ENCODE measurements at regions not wholly inside any gene's neighbourhood (a gene's known extent, or its start where the extent isn't known, plus 50 kb on each side); places are given as distances from the start of the nearest gene placed in this dataset.

DNA sequence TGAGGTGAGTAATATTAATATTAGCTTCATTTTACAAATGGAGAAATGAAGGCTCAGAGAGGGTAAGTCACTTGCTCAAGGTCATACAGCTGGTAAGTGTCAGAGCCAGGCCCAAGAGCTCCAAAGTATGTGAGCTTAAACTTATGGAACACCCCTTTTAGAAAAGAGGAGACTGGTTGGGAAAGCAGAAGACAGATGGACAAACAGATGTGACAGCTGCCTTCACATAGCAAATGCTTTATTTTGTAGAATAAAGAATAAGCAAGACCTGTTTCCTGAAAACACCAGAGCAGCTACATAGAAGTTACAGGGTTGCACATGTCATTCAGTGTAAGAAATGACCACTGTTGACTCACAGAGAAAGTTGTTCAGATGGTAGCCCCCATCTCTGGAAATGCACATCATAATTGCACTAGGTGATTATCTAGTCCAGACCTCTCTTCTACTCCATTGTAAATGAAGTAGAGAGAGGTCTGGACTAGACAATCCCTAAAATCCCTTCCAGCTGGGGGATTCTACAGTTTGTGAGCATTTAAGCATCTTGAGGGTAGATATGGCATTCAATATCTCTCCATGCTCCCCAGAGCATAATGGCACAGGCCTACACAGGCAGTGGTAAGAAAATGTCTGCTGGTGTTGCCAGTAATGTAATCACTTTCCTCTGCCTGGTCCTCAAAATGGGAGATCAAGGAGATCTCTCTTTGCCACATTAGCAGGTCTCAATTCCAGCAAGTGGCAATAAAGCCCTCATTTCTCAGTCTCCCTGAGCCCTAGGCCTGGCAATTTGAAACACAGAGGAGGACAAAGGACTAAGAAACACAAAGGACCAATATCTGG, 188.2 kb upstream of the FGGY start:
- no peak overlapping the region for H4K8ac ChIP-seq (ENCODE audit: extremely low read depth, insufficient read depth, low read length)
- no peaks in the 10 kb centered on the region; the same call in 1 of the 2 replicates for H3K23me2 ChIP-seq (ENCODE audit: low read depth, low read length)
- H2AK5ac ChIP-seq (ENCODE audit: low read depth, low read length) = no peak overlapping the region; the same call in 1 of the 2 replicates
- no peak overlapping the region for H3K4me3 ChIP-seq (ENCODE audit: extremely low read depth in 1 of 4, insufficient read depth in 2 of 4, low read depth in 3 of 4, low read length in 4 of 4)
- ChIA-PET POLR2A (ENCODE audit: partially characterized antibody) (interaction anchor here (1.2 kb wide), 1 partner anchor 31 kb away, joined by 3 read pairs; no protein-coding TSS in a partner anchor), CTCF (ENCODE audit: partially characterized antibody) (interaction anchor here (0.6 to 3.1 kb wide), 6 partner anchors 11 to 391 kb away, joined by 3 to 8 read pairs (median 3); no protein-coding TSS in a partner anchor)
- H3K79me1 ChIP-seq (ENCODE audit: low read depth, low read length) = no peaks in the 10 kb centered on the region
- DNase-seq (ENCODE audit: low read depth in 1 of 2, low spot score in 2 of 2) (no peak), FAIRE-seq (no peak)
- no peak overlapping the region for H3K27ac ChIP-seq (ENCODE audit: low read depth, low read length)
- peak overlapping the region; percentile 37 for H2BK120ac ChIP-seq (replicated peaks; ENCODE audit: low read depth, low read length)
- no peaks in the 10 kb centered on the region for H3K79me2 ChIP-seq (ENCODE audit: control insufficient read depth in 1 of 2, insufficient read depth in 2 of 2, low read length in 2 of 2)
- H2BK15ac ChIP-seq (ENCODE audit: low read length) = 0 out of 2 replicates have a peak overlapping the region, but pooled peaks have one; percentile 5
- peak overlapping the region; percentile 61; the same call in 1 of the 2 replicates for H2BK12ac ChIP-seq (ENCODE audit: low read depth, low read length)
- peak overlapping the region; percentile 45; the same call in 1 of the 2 replicates for H2BK5ac ChIP-seq (ENCODE audit: low read depth, low read length)
- H3K4me2 ChIP-seq (ENCODE audit: insufficient read depth in 1 of 2, low read depth in 2 of 2, low read length in 2 of 2) = no peak overlapping the region
- no peak overlapping the region for H3K18ac ChIP-seq (ENCODE audit: extremely low read depth, low read length)
- H3K56ac ChIP-seq (replicated peaks; ENCODE audit: insufficient read length, low read depth, low read length) = no peak overlapping the region
- H4K5ac ChIP-seq (ENCODE audit: insufficient read length, low read depth, low read length) = no peak overlapping the region
- TF ChIP-seq TBP (IDR thresholded peaks at IDR 0.05; ENCODE audit: low read depth, low read length) (no peak), GTF2F1 (IDR thresholded peaks at IDR 0.05; ENCODE audit: borderline replicate concordance, low read depth, low read length) (no peak), SP1 (IDR thresholded peaks at IDR 0.05; ENCODE audit: low read depth, low read length) (no peak), RAD21 (IDR thresholded peaks at IDR 0.05 in 1 of 2, conservative IDR thresholded peaks at IDR 0.05 in 1 of 2; ENCODE audit: low read depth in 2 of 2, low read length in 2 of 2) (no peak), YY1 (IDR thresholded peaks at IDR 0.05; ENCODE audit: low read depth, low read length) (peak; percentile 95)
- no peak overlapping the region for H3K9ac ChIP-seq (replicated peaks in 1 of 4; ENCODE audit: extremely low read depth in 1 of 4, low read depth in 3 of 4, low read length in 3 of 4)
- no peaks in the 10 kb centered on the region for H3K27me3 ChIP-seq (replicated peaks in 1 of 4; ENCODE audit: control insufficient read depth in 3 of 4, extremely low read depth in 1 of 4, insufficient read depth in 3 of 4, low read length in 3 of 4)
- H3K23ac ChIP-seq (ENCODE audit: insufficient read length) = no peak overlapping the region
- H4K91ac ChIP-seq (replicated peaks; ENCODE audit: insufficient read length, low read length) = peak overlapping the region; percentile 58
- peaks cover 0 to 8% (median 6%) of the 10 kb centered on the region in 4 experiments; a peak in 5 of 7 replicates for H3K4me1 ChIP-seq (replicated peaks in 1 of 4; ENCODE audit: control insufficient read depth in 3 of 4, insufficient read depth in 4 of 4, low read length in 3 of 4)
- H2AFZ ChIP-seq (ENCODE audit: low read length) = no peak overlapping the region
- no peak overlapping the region for H3K4ac ChIP-seq (replicated peaks; ENCODE audit: insufficient read length, low read depth, low read length)
- H3K14ac ChIP-seq (ENCODE audit: insufficient read length) = no peak overlapping the region
- H3K36me3 ChIP-seq (ENCODE audit: control insufficient read depth in 2 of 4, insufficient read depth in 4 of 4, low read length in 3 of 4) = no peaks in the 10 kb centered on the region
- peak overlapping the region; percentile 80; the same call in 1 of the 2 replicates for H2BK20ac ChIP-seq (ENCODE audit: low read length)
- H4K20me1 ChIP-seq (replicated peaks in 1 of 2; ENCODE audit: control insufficient read depth in 1 of 2, insufficient read depth in 2 of 2, low read length in 2 of 2) = no peaks in the 10 kb centered on the region
- H3K9me3 ChIP-seq (ENCODE audit: insufficient read depth in 2 of 2, low read depth in 1 of 2, low read length in 1 of 2) = no peaks in the 10 kb centered on the region

Data from H1 (cell line).